ENCODE measurements at regions not wholly inside any gene's neighbourhood (a gene's known extent, or its start where the extent isn't known, plus 50 kb on each side); places are given as distances from the start of the nearest gene placed in this dataset.

GRCh38 chr5:173826428-173827350, 61.5 kb upstream of the CPEB4 start:
- ATAC-seq (no peak), DNase-seq (no peak)
- no peak overlapping the region for H3K4me3 ChIP-seq
- H3K9me3 ChIP-seq = no peaks in the 10 kb centered on the region
- H3K27ac ChIP-seq = no peak overlapping the region
- TF ChIP-seq CTCF (IDR thresholded peaks at IDR 0.05) = no peak
- no peaks in the 10 kb centered on the region for H3K27me3 ChIP-seq
- intact Hi-C loops (cut with DNase I) = no loop called here
- H3K36me3 ChIP-seq = no peaks in the 10 kb centered on the region
- H3K4me1 ChIP-seq = peaks cover 5 to 30% of the 10 kb centered on the region in 2 donors

- intact Hi-C loops (cut with DNase I) = no loop called here
- no peaks in the 10 kb centered on the region for H3K36me3 ChIP-seq
- no peak overlapping the region for H3K27ac ChIP-seq
- peaks cover 5 to 48% of the 10 kb centered on the region in 2 donors for H3K4me1 ChIP-seq
- no peak for TF ChIP-seq CTCF (IDR thresholded peaks at IDR 0.05)
- H3K9me3 ChIP-seq = no peaks in the 10 kb centered on the region
- DNase-seq (no peak), ATAC-seq (no peak)
- no peaks in the 10 kb centered on the region for H3K27me3 ChIP-seq
- no peak overlapping the region for H3K4me3 ChIP-seq
These were observed 59.2 kb upstream of the CPEB4 start for GRCh38 chr5:173828952-173829351.

GRCh38 chr5:173829826-173830225, 58.3 kb upstream of the CPEB4 start:
- TF ChIP-seq CTCF (IDR thresholded peaks at IDR 0.05) = no peak
- no peaks in the 10 kb centered on the region for H3K36me3 ChIP-seq
- DNase-seq = no peak
- intact Hi-C loops (cut with DNase I) = no loop called here
- H3K4me3 ChIP-seq = no peak overlapping the region
- no peaks in the 10 kb centered on the region for H3K9me3 ChIP-seq
- no peak for ATAC-seq
- no peaks in the 10 kb centered on the region for H3K27me3 ChIP-seq
- H3K4me1 ChIP-seq = peaks cover 3 to 49% of the 10 kb centered on the region in 2 donors
- H3K27ac ChIP-seq = peak overlapping the region in 1 of 2 donors; percentile 30

- intact Hi-C loops (cut with DNase I) = no loop called here
- H3K4me3 ChIP-seq = no peak overlapping the region
- DNase-seq = no peak
- ATAC-seq = no peak
- peaks cover 3 to 55% of the 10 kb centered on the region in 2 donors for H3K4me1 ChIP-seq
- TF ChIP-seq CTCF (IDR thresholded peaks at IDR 0.05) = no peak
- peak overlapping the region in 1 of 2 donors; percentile 30 for H3K27ac ChIP-seq
- H3K27me3 ChIP-seq = no peaks in the 10 kb centered on the region
- H3K9me3 ChIP-seq = no peaks in the 10 kb centered on the region
- no peaks in the 10 kb centered on the region for H3K36me3 ChIP-seq
These were observed 57.7 kb upstream of the CPEB4 start for GRCh38 chr5:173830421-173830820.

GRCh38 chr5:173831196-173831914, 56.8 kb upstream of the CPEB4 start:
- Histone ChIP-seq H3K27me3 (no peaks in the 10 kb centered on the region), H3K9me3 (no peaks in the 10 kb centered on the region), H3K4me3 (no peak overlapping the region), H3K36me3 (no peaks in the 10 kb centered on the region), H3K27ac (no peak overlapping the region), H3K4me1 (peaks cover 3 to 59% of the 10 kb centered on the region in 2 donors)
- DNase-seq (no peak), ATAC-seq (no peak)
- TF ChIP-seq CTCF (IDR thresholded peaks at IDR 0.05) = no peak
- intact Hi-C loops (cut with DNase I) = no loop called here

Measured in left lung (tissue), 4 donors.